H9 (cell line): ENCODE measurements at regions not wholly inside any gene's neighbourhood (a gene's known extent, or its start where the extent isn't known, plus 50 kb on each side); places are given as distances from the start of the nearest gene placed in this dataset.

ENCODE experiments used
- DNase-seq: peaks from one replicate; pipeline ENCODE4 v3.0.0-alpha.2; 2017
- H2AFZ ChIP-seq: one replicate; pipeline ENCODE4 v1.6.1; 2013; ENCODE audit warnings: mild to moderate bottlenecking, low read length, control low read depth, moderate library complexity
- H2AK5ac ChIP-seq: 2 replicates; pipeline ENCODE4 v1.6.1; 2013; ENCODE audit warnings: low read length, control low read depth, mixed read lengths; ENCODE audit not compliant: insufficient read length
- H2BK120ac ChIP-seq: one replicate; pipeline ENCODE4 v1.6.1; 2013; ENCODE audit warnings: low read depth, mild to moderate bottlenecking, low read length, control low read depth, inconsistent platforms; ENCODE audit not compliant: poor library complexity, severe bottlenecking
- H2BK12ac ChIP-seq: 2 replicates; pipeline ENCODE4 v1.6.1; 2013; ENCODE audit warnings: low read length, control low read depth, mixed read lengths, low read depth; ENCODE audit not compliant: insufficient read length
- H2BK15ac ChIP-seq: 2 replicates; pipeline ENCODE4 v1.6.1; 2013; ENCODE audit warnings: low read depth, low read length, control low read depth
- H2BK20ac ChIP-seq: one replicate; pipeline ENCODE4 v1.6.1; 2013; ENCODE audit warnings: low read depth, mild to moderate bottlenecking, low read length, control low read depth, inconsistent platforms; ENCODE audit not compliant: poor library complexity, severe bottlenecking
- H2BK5ac ChIP-seq: 2 replicates; pipeline ENCODE4 v1.6.1; 2013; ENCODE audit warnings: low read length, control low read depth, mixed read lengths; ENCODE audit not compliant: insufficient read length
- H3K14ac ChIP-seq: 2 replicates; pipeline ENCODE4 v1.6.1; 2013; ENCODE audit warnings: low read length, control low read depth; ENCODE audit not compliant: insufficient read depth
- H3K18ac ChIP-seq: 2 replicates; pipeline ENCODE4 v1.6.1; 2013; ENCODE audit warnings: low read depth, mild to moderate bottlenecking, mixed read lengths, low read length, control low read depth; ENCODE audit not compliant: insufficient read length
- H3K23ac ChIP-seq: 2 replicates; pipeline ENCODE4 v1.6.1; 2013; ENCODE audit warnings: low read length, control low read depth, mixed read lengths, low read depth; ENCODE audit not compliant: insufficient read length
- H3K23me2 ChIP-seq: 2 replicates; pipeline ENCODE4 v1.6.1; 2013; ENCODE audit warnings: low read depth, mild to moderate bottlenecking, mixed read lengths, low read length, control low read depth; ENCODE audit not compliant: insufficient read length, poor library complexity, severe bottlenecking
- H3K27ac ChIP-seq: 2 replicates; pipeline ENCODE4 v1.5.1; 2013; ENCODE audit warnings: low read length, control low read depth, mixed read lengths, low read depth; ENCODE audit not compliant: insufficient read length
- H3K27me3 ChIP-seq: 2 replicates; pipeline ENCODE4 v1.6.1; 2013; ENCODE audit warnings: low read length, control low read depth, inconsistent platforms; ENCODE audit not compliant: insufficient read depth
- H3K4ac ChIP-seq: 2 replicates; pipeline ENCODE4 v1.6.1; 2013; ENCODE audit warnings: low read depth, mild to moderate bottlenecking, control low read depth, inconsistent platforms, low read length, moderate library complexity
- H3K4me1 ChIP-seq: 2 replicates; pipeline ENCODE4 v1.6.1; 2013; ENCODE audit warnings: low read length, control low read depth, inconsistent platforms; ENCODE audit not compliant: insufficient read depth
- H3K4me2 ChIP-seq: 2 replicates; pipeline ENCODE4 v1.6.1; 2013; ENCODE audit warnings: low read length, control low read depth, mixed read lengths; ENCODE audit not compliant: insufficient read length, insufficient read depth
- H3K56ac ChIP-seq: 2 replicates; pipeline ENCODE4 v1.6.1; 2013; ENCODE audit warnings: low read depth, mild to moderate bottlenecking, mixed read lengths, low read length, control low read depth; ENCODE audit not compliant: insufficient read length
- H3K79me1 ChIP-seq: 2 replicates; pipeline ENCODE4 v1.6.1; 2013; ENCODE audit warnings: low read depth, mild to moderate bottlenecking, moderate library complexity, low read length, control low read depth, inconsistent platforms; ENCODE audit not compliant: insufficient read depth, poor library complexity, severe bottlenecking
- H3K79me2 ChIP-seq: 2 replicates; pipeline ENCODE4 v1.6.1; 2013; ENCODE audit warnings: low read length, control low read depth, inconsistent platforms; ENCODE audit not compliant: insufficient read depth
- H3K9ac ChIP-seq: 2 replicates; pipeline ENCODE4 v1.6.1; 2013; ENCODE audit warnings: low read length, control low read depth, mixed read lengths; ENCODE audit not compliant: insufficient read length; ENCODE audit errors: extremely low read depth
- H3K9me3 ChIP-seq: one replicate; pipeline ENCODE4 v1.6.1; 2013; ENCODE audit warnings: low read depth, low read length, inconsistent platforms; ENCODE audit not compliant: control insufficient read depth
- H3T11ph ChIP-seq: one replicate; pipeline ENCODE4 v1.6.1; 2013; ENCODE audit warnings: mild to moderate bottlenecking, low read length, control low read depth, inconsistent platforms
- H4K20me1 ChIP-seq: one replicate; pipeline ENCODE4 v1.6.1; 2013; ENCODE audit not compliant: control insufficient read depth, insufficient read length, insufficient read depth
- H4K5ac ChIP-seq: 2 replicates; pipeline ENCODE4 v1.6.1; 2013; ENCODE audit warnings: low read depth, mild to moderate bottlenecking, mixed read lengths, low read length, control low read depth; ENCODE audit not compliant: insufficient read length
- H4K8ac ChIP-seq: replicated peaks from 2 replicates; pipeline ENCODE4 v1.6.1; 2013; ENCODE audit warnings: low read length, control low read depth, mixed read lengths, low read depth; ENCODE audit not compliant: insufficient read length
- H4K91ac ChIP-seq: 2 replicates; pipeline ENCODE4 v1.6.1; 2013; ENCODE audit warnings: low read depth, mild to moderate bottlenecking, moderate library complexity, mixed read lengths, low read length, control low read depth; ENCODE audit not compliant: insufficient read length
- H3K27ac Mint-ChIP-seq, 3 experiments: 2 replicates in 2 of 3; 3 replicates in 1 of 3; pipeline ENCODE4 v1.8.0; 2020 to 2021; ENCODE audit warnings: mixed read lengths in 3 of 3, mild to moderate bottlenecking in 1 of 3, moderate library complexity in 1 of 3
- H3K27me3 Mint-ChIP-seq: 2 replicates; pipeline ENCODE4 v1.8.0; 2021; ENCODE audit warnings: low read depth, mild to moderate bottlenecking, moderate library complexity, mixed read lengths
- H3K36me3 Mint-ChIP-seq, 3 experiments: 2 replicates in 2 of 3; 3 replicates in 1 of 3; pipeline ENCODE4 v1.8.0; 2020 to 2021; ENCODE audit warnings: low read depth in 3 of 3, mixed read lengths in 3 of 3; ENCODE audit not compliant: insufficient read depth in 1 of 3
- H3K4me1 Mint-ChIP-seq, 2 experiments: 2 replicates each; pipeline ENCODE4 v1.8.0; 2020; ENCODE audit warnings: mixed read lengths in 2 of 2
- H3K4me3 Mint-ChIP-seq, 2 experiments: 2 replicates in 1 of 2; 3 replicates in 1 of 2; pipeline ENCODE4 v1.8.0; 2020 to 2021; ENCODE audit warnings: mild to moderate bottlenecking in 2 of 2, mixed read lengths in 2 of 2, moderate library complexity in 1 of 2
- H3K9me3 Mint-ChIP-seq, 2 experiments: 2 replicates in 1 of 2; 3 replicates in 1 of 2; pipeline ENCODE4 v1.8.0; 2020; ENCODE audit warnings: mild to moderate bottlenecking in 2 of 2, mixed read lengths in 2 of 2, moderate library complexity in 1 of 2
- CTCF ChIP-seq: fragments of 200-600 bp; sonication (generic); conservative IDR thresholded peaks from 3 replicates; pipeline ENCODE4 v1.8.0; 2021; ENCODE audit warnings: antibody characterized with exemption, mild to moderate bottlenecking
- whole genome bisulfite sequencing: extraction: QIAGEN DNeasy Blood & Tissue Kit; methylation state at CpG from one replicate; pipeline ENCODE4 v1.1.7; 2013; ENCODE audit warnings: missing lambda C conversion rate, low lambda C conversion rate, mixed read lengths; ENCODE audit not compliant: insufficient read length; ENCODE audit errors: extremely low coverage; 5-methylcytosine and 5-hydroxymethylcytosine counted together

GRCh38 chr9:91492237-91492636 is 68.6 kb upstream of the NFIL3 start:
- DNase-seq: no peak
- H3K18ac ChIP-seq: no peak overlapping the region
- H2BK12ac ChIP-seq: no peak overlapping the region
- no peak for TF ChIP-seq CTCF
- no peak overlapping the region for H3K4ac ChIP-seq
- no peak overlapping the region for H3T11ph ChIP-seq
- no peak overlapping the region for H2BK15ac ChIP-seq
- H3K27me3 Mint-ChIP-seq: no peaks in the 10 kb centered on the region
- H3K9me3 ChIP-seq: no peaks in the 10 kb centered on the region
- no peak overlapping the region for H3K27ac Mint-ChIP-seq
- H3K79me1 ChIP-seq: no peaks in the 10 kb centered on the region
- H2BK20ac ChIP-seq: no peak overlapping the region
- H3K4me3 Mint-ChIP-seq: no peak overlapping the region
- no peak overlapping the region for H4K91ac ChIP-seq
- no peak overlapping the region for H3K4me2 ChIP-seq
- no peak overlapping the region for H3K9ac ChIP-seq
- no peak overlapping the region for H4K8ac ChIP-seq
- H3K4me1 Mint-ChIP-seq: peaks cover 5 to 17% of the 10 kb centered on the region in 2 experiments
- H3K27ac ChIP-seq: no peak overlapping the region
- H3K4me1 ChIP-seq: no peaks in the 10 kb centered on the region; the same call in 1 of the 2 replicates
- no peak overlapping the region for H2AFZ ChIP-seq
- no peak overlapping the region for H2BK120ac ChIP-seq
- no peak overlapping the region for H2BK5ac ChIP-seq
- no peaks in the 10 kb centered on the region for H3K9me3 Mint-ChIP-seq
- no peaks in the 10 kb centered on the region for H3K36me3 Mint-ChIP-seq
- H4K20me1 ChIP-seq: no peaks in the 10 kb centered on the region
- no peak overlapping the region for H3K23ac ChIP-seq
- no peak overlapping the region for H3K14ac ChIP-seq
- H4K5ac ChIP-seq: no peak overlapping the region
- WGBS: no CpG with 5 or more reads among the region's 2 CpGs
- H3K79me2 ChIP-seq: no peaks in the 10 kb centered on the region
- no peak overlapping the region for H3K56ac ChIP-seq
- no peaks in the 10 kb centered on the region for H3K23me2 ChIP-seq
- no peaks in the 10 kb centered on the region for H3K27me3 ChIP-seq
- no peak overlapping the region for H2AK5ac ChIP-seq
